ENCODE measurements at regions not wholly inside any gene's neighbourhood (a gene's known extent, or its start where the extent isn't known, plus 50 kb on each side); places are given as distances from the start of the nearest gene placed in this dataset.

DNA sequence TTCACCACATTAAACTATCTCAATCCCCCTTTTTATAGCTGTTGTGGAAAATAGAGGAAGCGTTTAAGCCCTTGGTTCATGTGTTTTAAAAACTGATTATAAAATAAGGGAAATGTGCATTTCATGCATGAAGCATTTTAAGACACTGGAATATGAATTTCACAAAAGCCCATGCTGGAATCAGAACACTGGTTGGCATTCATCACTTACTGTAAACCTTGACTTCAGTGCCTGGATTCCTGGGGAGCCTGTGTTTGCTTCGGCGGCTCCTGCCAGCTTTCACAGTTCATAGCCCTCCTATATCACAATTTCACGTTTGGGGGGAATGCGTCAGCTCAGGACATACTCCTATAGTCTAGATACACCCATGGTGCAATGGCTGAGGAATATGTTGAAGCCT lies 336.9 kb downstream of the INSIG2 start:
- Histone ChIP-seq H4K20me1 (ENCODE audit: control insufficient read depth, insufficient read depth) (no peaks in the 10 kb centered on the region), H3K4me2 (ENCODE audit: control insufficient read depth, insufficient read depth) (no peak overlapping the region), H3K27me3 (replicated peaks in 1 of 2; ENCODE audit: control insufficient read depth in 2 of 2, insufficient read depth in 2 of 2, low read length in 1 of 2) (no peaks in the 10 kb centered on the region), H3K4me3 (no peak overlapping the region), H3K27ac (ENCODE audit: control insufficient read depth, insufficient read depth) (no peak overlapping the region), H3K9ac (ENCODE audit: control insufficient read depth, insufficient read depth, low read length) (no peak overlapping the region), H3K9me3 (replicated peaks; ENCODE audit: control insufficient read depth, insufficient read depth, low read length) (no peaks in the 10 kb centered on the region), H3K36me3 (ENCODE audit: control insufficient read depth in 2 of 2, insufficient read depth in 2 of 2, low read length in 1 of 2) (no peaks in the 10 kb centered on the region), H3K79me2 (ENCODE audit: control insufficient read depth, insufficient read depth, low read length) (no peaks in the 10 kb centered on the region), H2AFZ (ENCODE audit: control insufficient read depth, low read depth, low read length) (no peak overlapping the region), H3K4me1 (ENCODE audit: control insufficient read depth, insufficient read depth, low read length) (no peaks in the 10 kb centered on the region)
- no peak for ATAC-seq
- DNase-seq (ENCODE audit: low read depth, low spot score): no peak
- ChIA-PET RAD21 (ENCODE audit: unreplicated experiment) (no interaction called here), POLR2A (no interaction called here), SMC1A (ENCODE audit: uncharacterized antibody, unreplicated experiment) (no interaction called here), CTCF (no interaction called here)
- FAIRE-seq: no peak
- BruUV-seq (replicated peaks): no TSS peak
- intact Hi-C loops (cut with micrococcal nuclease; ENCODE audit: unreplicated experiment): no loop called here
- in situ Hi-C loops (cut with MboI): no loop called here
- 59% methylated on average over 5 of the region's 5 CpGs for WGBS (ENCODE audit: insufficient coverage, insufficient replicate concordance, low lambda C conversion rate, missing lambda C conversion rate)
- TF ChIP-seq PAX8 (IDR thresholded peaks at IDR 0.05) (no peak), FOS (IDR thresholded peaks at IDR 0.05; ENCODE audit: borderline replicate concordance, extremely low read depth, insufficient read length) (no peak), HCFC1 (IDR thresholded peaks at IDR 0.05; ENCODE audit: low read length) (no peak), ZNF622 (IDR thresholded peaks at IDR 0.05) (no peak), DPF2 (IDR thresholded peaks at IDR 0.05) (no peak), KLF5 (IDR thresholded peaks at IDR 0.05; ENCODE audit: partially characterized antibody) (no peak), ZNF384 (IDR thresholded peaks at IDR 0.05; ENCODE audit: borderline replicate concordance, low read depth, low read length) (no peak), MTA3 (IDR thresholded peaks at IDR 0.05; ENCODE audit: borderline replicate concordance, low read length) (no peak), BCL11A (IDR thresholded peaks at IDR 0.05; ENCODE audit: low read depth, low read length) (no peak), CEBPZ (IDR thresholded peaks at IDR 0.05; ENCODE audit: low read depth, low read length) (no peak), MTA2 (IDR thresholded peaks at IDR 0.05; ENCODE audit: low read depth) (no peak), RFX5 (IDR thresholded peaks at IDR 0.05; ENCODE audit: low read depth, low read length) (no peak), CREM (IDR thresholded peaks at IDR 0.05; ENCODE audit: low read depth) (no peak), CBFB (IDR thresholded peaks at IDR 0.05; ENCODE audit: low read depth) (no peak)
- TF ChIP-seq, protein P1, sequence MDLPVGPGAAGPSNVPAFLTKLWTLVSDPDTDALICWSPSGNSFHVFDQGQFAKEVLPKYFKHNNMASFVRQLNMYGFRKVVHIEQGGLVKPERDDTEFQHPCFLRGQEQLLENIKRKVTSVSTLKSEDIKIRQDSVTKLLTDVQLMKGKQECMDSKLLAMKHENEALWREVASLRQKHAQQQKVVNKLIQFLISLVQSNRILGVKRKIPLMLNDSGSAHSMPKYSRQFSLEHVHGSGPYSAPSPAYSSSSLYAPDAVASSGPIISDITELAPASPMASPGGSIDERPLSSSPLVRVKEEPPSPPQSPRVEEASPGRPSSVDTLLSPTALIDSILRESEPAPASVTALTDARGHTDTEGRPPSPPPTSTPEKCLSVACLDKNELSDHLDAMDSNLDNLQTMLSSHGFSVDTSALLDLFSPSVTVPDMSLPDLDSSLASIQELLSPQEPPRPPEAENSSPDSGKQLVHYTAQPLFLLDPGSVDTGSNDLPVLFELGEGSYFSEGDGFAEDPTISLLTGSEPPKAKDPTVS (IDR thresholded peaks at IDR 0.05; ENCODE audit: low read depth, low read length): no peak
- TF ChIP-seq, protein P2, sequence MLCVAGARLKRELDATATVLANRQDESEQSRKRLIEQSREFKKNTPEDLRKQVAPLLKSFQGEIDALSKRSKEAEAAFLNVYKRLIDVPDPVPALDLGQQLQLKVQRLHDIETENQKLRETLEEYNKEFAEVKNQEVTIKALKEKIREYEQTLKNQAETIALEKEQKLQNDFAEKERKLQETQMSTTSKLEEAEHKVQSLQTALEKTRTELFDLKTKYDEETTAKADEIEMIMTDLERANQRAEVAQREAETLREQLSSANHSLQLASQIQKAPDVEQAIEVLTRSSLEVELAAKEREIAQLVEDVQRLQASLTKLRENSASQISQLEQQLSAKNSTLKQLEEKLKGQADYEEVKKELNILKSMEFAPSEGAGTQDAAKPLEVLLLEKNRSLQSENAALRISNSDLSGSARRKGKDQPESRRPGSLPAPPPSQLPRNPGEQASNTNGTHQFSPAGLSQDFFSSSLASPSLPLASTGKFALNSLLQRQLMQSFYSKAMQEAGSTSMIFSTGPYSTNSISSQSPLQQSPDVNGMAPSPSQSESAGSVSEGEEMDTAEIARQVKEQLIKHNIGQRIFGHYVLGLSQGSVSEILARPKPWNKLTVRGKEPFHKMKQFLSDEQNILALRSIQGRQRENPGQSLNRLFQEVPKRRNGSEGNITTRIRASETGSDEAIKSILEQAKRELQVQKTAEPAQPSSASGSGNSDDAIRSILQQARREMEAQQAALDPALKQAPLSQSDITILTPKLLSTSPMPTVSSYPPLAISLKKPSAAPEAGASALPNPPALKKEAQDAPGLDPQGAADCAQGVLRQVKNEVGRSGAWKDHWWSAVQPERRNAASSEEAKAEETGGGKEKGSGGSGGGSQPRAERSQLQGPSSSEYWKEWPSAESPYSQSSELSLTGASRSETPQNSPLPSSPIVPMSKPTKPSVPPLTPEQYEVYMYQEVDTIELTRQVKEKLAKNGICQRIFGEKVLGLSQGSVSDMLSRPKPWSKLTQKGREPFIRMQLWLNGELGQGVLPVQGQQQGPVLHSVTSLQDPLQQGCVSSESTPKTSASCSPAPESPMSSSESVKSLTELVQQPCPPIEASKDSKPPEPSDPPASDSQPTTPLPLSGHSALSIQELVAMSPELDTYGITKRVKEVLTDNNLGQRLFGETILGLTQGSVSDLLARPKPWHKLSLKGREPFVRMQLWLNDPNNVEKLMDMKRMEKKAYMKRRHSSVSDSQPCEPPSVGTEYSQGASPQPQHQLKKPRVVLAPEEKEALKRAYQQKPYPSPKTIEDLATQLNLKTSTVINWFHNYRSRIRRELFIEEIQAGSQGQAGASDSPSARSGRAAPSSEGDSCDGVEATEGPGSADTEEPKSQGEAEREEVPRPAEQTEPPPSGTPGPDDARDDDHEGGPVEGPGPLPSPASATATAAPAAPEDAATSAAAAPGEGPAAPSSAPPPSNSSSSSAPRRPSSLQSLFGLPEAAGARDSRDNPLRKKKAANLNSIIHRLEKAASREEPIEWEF (IDR thresholded peaks at IDR 0.05; ENCODE audit: insufficient replicate concordance, low read depth, low read length): no peak

Data from GM12878 (cell line).